GM12878 (cell line): ENCODE measurements at regions not wholly inside any gene's neighbourhood (a gene's known extent, or its start where the extent isn't known, plus 50 kb on each side); places are given as distances from the start of the nearest gene placed in this dataset.

ENCODE experiments used
- ATAC-seq: fragments of 200-7000 bp; cut with Tn5 transposase; 3 replicates; pipeline ENCODE4 v1.9.1; 2020; ENCODE audit warnings: mild to moderate bottlenecking, moderate library complexity
- BruUV-seq: library from RNA; stranded (reverse); fragments of 400-500 nt; replicated peaks from 2 replicates; lab custom pipeline; 2021; lab: Mats Ljungman, UMichigan
- CTCF ChIA-PET: fragments of 300-600 bp; sonication (Branson Sonifier 250); formaldehyde crosslinking; extraction: SDS; loops from one replicate; lab custom pipeline; 2021; ENCODE audit warnings: inconsistent platforms; lab: Yijun Ruan, JAX
- POLR2A ChIA-PET: fragments of 350-600 bp; formaldehyde crosslinking; extraction: SDS; loops from one replicate; lab custom pipeline; 2021; ENCODE audit warnings: inconsistent platforms; lab: Charles Lee
- RAD21 ChIA-PET: fragments of 300-600 bp; sonication (Branson Sonifier 250); formaldehyde crosslinking; loops from one replicate; lab custom pipeline; 2023; ENCODE audit warnings: antibody characterized with exemption; ENCODE audit not compliant: unreplicated experiment; lab: Charles Lee
- SMC1A ChIA-PET: fragments of 300-600 bp; sonication (Branson Sonifier 250); formaldehyde crosslinking; loops from one replicate; lab custom pipeline; 2023; ENCODE audit not compliant: unreplicated experiment, uncharacterized antibody; lab: Charles Lee
- DNase-seq: peaks from one replicate; pipeline ENCODE4 v3.0.0-alpha.2; 2011; ENCODE audit warnings: low read depth, low spot score
- FAIRE-seq: peaks from 3 replicates; lab custom pipeline; 2011; peaks lifted over from hg19 to GRCh38; lab: Jason Lieb, UNC
- H2AFZ ChIP-seq: 2 replicates; pipeline ENCODE4 v1.6.0; 2011; ENCODE audit warnings: low read depth, low read length, control low read depth; ENCODE audit not compliant: control insufficient read depth
- H3K27ac ChIP-seq: 2 replicates; pipeline ENCODE4 v1.5.1; 2011; ENCODE audit warnings: control low read depth; ENCODE audit not compliant: control insufficient read depth, insufficient read depth
- H3K27me3 ChIP-seq, 2 experiments: replicated peaks in 1 of 2; 2 replicates each; pipeline versions ENCODE4 v1.6.0 to v1.6.1; 2011; ENCODE audit warnings: low read length in 1 of 2; ENCODE audit not compliant: control insufficient read depth in 2 of 2, insufficient read depth in 2 of 2
- H3K36me3 ChIP-seq, 2 experiments: 2 replicates each; pipeline ENCODE4 v1.5.1; 2011; ENCODE audit warnings: low read length in 1 of 2; ENCODE audit not compliant: control insufficient read depth in 2 of 2, insufficient read depth in 2 of 2
- H3K4me1 ChIP-seq: 2 replicates; pipeline ENCODE4 v1.6.1; 2011; ENCODE audit warnings: mild to moderate bottlenecking, low read length, moderate library complexity, mixed read lengths; ENCODE audit not compliant: control insufficient read depth, insufficient read depth
- H3K4me2 ChIP-seq: 2 replicates; pipeline ENCODE4 v1.6.0; 2011; ENCODE audit warnings: control low read depth; ENCODE audit not compliant: control insufficient read depth, insufficient read depth
- H3K4me3 ChIP-seq: fragments of 200-600 bp; sonication (generic); 2 replicates; pipeline ENCODE4 v1.5.1; 2016
- H3K79me2 ChIP-seq: 2 replicates; pipeline ENCODE4 v1.6.0; 2011; ENCODE audit warnings: low read length; ENCODE audit not compliant: control insufficient read depth, insufficient read depth
- H3K9ac ChIP-seq: 2 replicates; pipeline ENCODE4 v1.8.0; 2011; ENCODE audit warnings: low read length, control low read depth, mixed read lengths; ENCODE audit not compliant: control insufficient read depth, insufficient read depth
- H3K9me3 ChIP-seq: replicated peaks from 3 replicates; pipeline ENCODE4 v1.5.1; 2011; ENCODE audit warnings: mild to moderate bottlenecking, low read length; ENCODE audit not compliant: control insufficient read depth, insufficient read depth
- H4K20me1 ChIP-seq: 2 replicates; pipeline ENCODE4 v1.6.0; 2011; ENCODE audit not compliant: control insufficient read depth, insufficient read depth
- BCL11A ChIP-seq: IDR thresholded peaks from 2 replicates; pipeline ENCODE4 v1.6.1; 2011; ENCODE audit warnings: low read depth, low read length
- CHD2 ChIP-seq: IDR thresholded peaks from 2 replicates; pipeline ENCODE4 v1.6.1; 2011; ENCODE audit warnings: low read depth, low read length, improper control_type of control experiment, borderline replicate concordance
- GABPA ChIP-seq: IDR thresholded peaks from 2 replicates; pipeline ENCODE4 v1.6.1; 2014; ENCODE audit warnings: antibody characterized with exemption, low read depth, mild to moderate bottlenecking, inconsistent platforms
- HSF1 ChIP-seq: fragments of 150-350 bp; IDR thresholded peaks from 2 replicates; pipeline ENCODE4 v1.6.1; 2014; ENCODE audit warnings: mild to moderate bottlenecking, low read depth, low read length
- IRF5 ChIP-seq: fragments of 450-650 bp; IDR thresholded peaks from 2 replicates; pipeline ENCODE4 v1.6.1; 2017; ENCODE audit warnings: borderline replicate concordance
- MEF2A ChIP-seq: IDR thresholded peaks from 2 replicates; pipeline ENCODE4 v1.6.1; 2011; ENCODE audit warnings: low read depth, mild to moderate bottlenecking, low read length, moderate library complexity; ENCODE audit not compliant: insufficient read depth
- NBN ChIP-seq: fragments of 450-650 bp; IDR thresholded peaks from 2 replicates; pipeline ENCODE4 v1.6.1; 2016
- NR2F1 ChIP-seq: fragments of 450-650 bp; conservative IDR thresholded peaks from 2 replicates; pipeline ENCODE4 v1.6.1; 2017; ENCODE audit warnings: mild to moderate bottlenecking
- POLR2AphosphoS2 ChIP-seq: IDR thresholded peaks from 2 replicates; pipeline ENCODE4 v1.6.1; 2011; ENCODE audit warnings: low read depth, mild to moderate bottlenecking, low read length, improper control_type of control experiment, moderate library complexity
- POLR2AphosphoS5 ChIP-seq: IDR thresholded peaks from 2 replicates; pipeline ENCODE4 v1.6.1; 2011; ENCODE audit warnings: mild to moderate bottlenecking, low read length, inconsistent platforms
- SP1 ChIP-seq: IDR thresholded peaks from one replicate; pipeline ENCODE4 v1.6.1; 2011; ENCODE audit warnings: low read depth, low read length
- ZBTB4 ChIP-seq: fragments of 450-650 bp; formaldehyde crosslinking; IDR thresholded peaks from 2 replicates; pipeline ENCODE4 v1.4.0; 2022; ENCODE audit warnings: mild to moderate bottlenecking, moderate library complexity
- ZNF24 ChIP-seq: fragments of 450-650 bp; IDR thresholded peaks from 2 replicates; pipeline ENCODE4 v1.6.1; 2017; ENCODE audit warnings: antibody characterized with exemption, mild to moderate bottlenecking
- ZNF384 ChIP-seq: IDR thresholded peaks from 2 replicates; pipeline ENCODE4 v1.6.1; 2012; ENCODE audit warnings: low read depth, mild to moderate bottlenecking, low read length, improper control_type of control experiment, borderline replicate concordance
- ZZZ3 ChIP-seq: IDR thresholded peaks from 2 replicates; pipeline ENCODE4 v1.6.1; 2011; ENCODE audit warnings: low read depth; ENCODE audit not compliant: control insufficient read depth, insufficient read length
- WGBS: methylation state at CpG from one replicate; pipeline ENCODE4 v1.1.6; 2016; ENCODE audit warnings: low lambda C conversion rate; ENCODE audit not compliant: insufficient replicate concordance, insufficient coverage; ENCODE audit errors: missing lambda C conversion rate; 5-methylcytosine and 5-hydroxymethylcytosine counted together
- in situ Hi-C: fragments of 300-500 bp; cut with MboI; formaldehyde crosslinking; loops from 9 replicates; pipeline ENCODE4 v1.14.3; 2018; ENCODE audit warnings: mixed read lengths
- intact Hi-C: fragments of 100-400 bp; cut with micrococcal nuclease; formaldehyde crosslinking; loops from one replicate; pipeline ENCODE4 v1.14.2; 2022; ENCODE audit not compliant: unreplicated experiment

- SMC1A ChIA-PET = no interaction called here
- H3K9ac ChIP-seq = no peak overlapping the region
- no peak overlapping the region for H3K27ac ChIP-seq
- in situ Hi-C loops = no loop called here
- DNase-seq = no peak
- H3K4me3 ChIP-seq = no peak overlapping the region
- no TSS peak for BruUV-seq
- RAD21 ChIA-PET = no interaction called here
- no peak overlapping the region for H3K4me2 ChIP-seq
- TF ChIP-seq BCL11A (no peak), ZBTB4 (no peak), NR2F1 (no peak), NBN (no peak), SP1 (no peak), POLR2AphosphoS2 (no peak), GABPA (no peak), HSF1 (no peak), CHD2 (no peak), IRF5 (no peak), POLR2AphosphoS5 (no peak), ZNF384 (no peak), MEF2A (no peak), ZZZ3 (no peak), ZNF24 (no peak)
- intact Hi-C loops = no loop called here
- POLR2A ChIA-PET = no interaction called here
- no peaks in the 10 kb centered on the region for H3K4me1 ChIP-seq
- H3K9me3 ChIP-seq = no peaks in the 10 kb centered on the region
- 12% methylated on average over 4 of the region's 4 CpGs for WGBS
- no peak for ATAC-seq
- no peaks in the 10 kb centered on the region for H4K20me1 ChIP-seq
- H3K36me3 ChIP-seq = no peaks in the 10 kb centered on the region
- H3K27me3 ChIP-seq = no peaks in the 10 kb centered on the region
- H2AFZ ChIP-seq = no peak overlapping the region
- FAIRE-seq = no peak
- no peaks in the 10 kb centered on the region for H3K79me2 ChIP-seq
- CTCF ChIA-PET = no interaction called here
These were observed 313.0 kb downstream of the TEX29 start for GRCh38 chr13:111633401-111633800.
